Naive thymus-derived CD4-positive, alpha-beta T cell (primary cell): ENCODE measurements at regions not wholly inside any gene's neighbourhood (a gene's known extent, or its start where the extent isn't known, plus 50 kb on each side); places are given as distances from the start of the nearest gene placed in this dataset.

Experiments
- ATAC-seq: fragments of 150-1000 bp; cut with Tn5 transposase; 2 replicates; pipeline ENCODE4 v1.10.0; 2021; ENCODE audit warnings: mild to moderate bottlenecking, moderate library complexity
- CTCF ChIA-PET: fragments of 350-600 bp; sonication (Branson Sonifier 250); formaldehyde crosslinking; loops from one replicate; lab custom pipeline; 2021; ENCODE audit warnings: antibody characterized with exemption; lab: Charles Lee
- POLR2A ChIA-PET: fragments of 350-600 bp; sonication (Branson Sonifier 250); formaldehyde crosslinking; loops from one replicate; lab custom pipeline; 2021; ENCODE audit warnings: antibody characterized with exemption, inconsistent platforms; lab: Charles Lee
- DNase-seq, 9 donors: peaks; one replicate each; pipeline versions ENCODE4 v3.0.0 to v3.0.0-alpha.2; 2020 to 2022; ENCODE audit warnings: mixed read lengths in 1 of 9
- H3K27ac ChIP-seq: one replicate; pipeline ENCODE4 v1.7.0; 2013; ENCODE audit warnings: mild to moderate bottlenecking, low read depth, low read length, moderate library complexity
- H3K27me3 ChIP-seq, 2 donors: one replicate each; pipeline ENCODE4 v1.7.0; 2013; ENCODE audit warnings: low read length in 2 of 2, mild to moderate bottlenecking in 2 of 2, moderate library complexity in 2 of 2; ENCODE audit not compliant: control insufficient read depth in 2 of 2, insufficient read depth in 2 of 2
- H3K36me3 ChIP-seq, 3 experiments: 1 replicate in 2 of 3; 2 replicates in 1 of 3; pipeline ENCODE4 v1.7.0; 2013; ENCODE audit warnings: low read length in 3 of 3, mild to moderate bottlenecking in 3 of 3, moderate library complexity in 1 of 3; ENCODE audit not compliant: insufficient read depth in 3 of 3, control insufficient read depth in 2 of 3
- H3K4me1 ChIP-seq, 2 donors: one replicate each; pipeline ENCODE4 v1.7.0; 2013; ENCODE audit warnings: low read length in 2 of 2, mild to moderate bottlenecking in 2 of 2, moderate library complexity in 1 of 2; ENCODE audit not compliant: control insufficient read depth in 2 of 2, insufficient read depth in 2 of 2
- H3K4me3 ChIP-seq: 2 replicates; pipeline ENCODE4 v1.7.0; 2013; ENCODE audit warnings: mild to moderate bottlenecking, low read length
- H3K9me3 ChIP-seq, 3 experiments: 1 replicate in 2 of 3; 2 replicates in 1 of 3; pipeline ENCODE4 v1.7.0; 2013; ENCODE audit warnings: low read length in 3 of 3; ENCODE audit not compliant: control insufficient read depth in 2 of 3
- H3K27ac Mint-ChIP-seq, 9 donors: one replicate each; pipeline ENCODE4 v1.8.0; 2020 to 2022; ENCODE audit warnings: mixed read lengths in 9 of 9, mild to moderate bottlenecking in 8 of 9, moderate library complexity in 5 of 9, inconsistent platforms in 2 of 9
- H3K27me3 Mint-ChIP-seq, 5 donors: one replicate each; pipeline ENCODE4 v1.8.0; 2021 to 2022; ENCODE audit warnings: mixed read lengths in 5 of 5, mild to moderate bottlenecking in 1 of 5
- H3K36me3 Mint-ChIP-seq, 5 donors: one replicate each; pipeline ENCODE4 v1.8.0; 2020 to 2022; ENCODE audit warnings: mixed read lengths in 5 of 5, mild to moderate bottlenecking in 3 of 5, inconsistent platforms in 1 of 5
- H3K4me1 Mint-ChIP-seq, 7 donors: one replicate each; pipeline ENCODE4 v1.8.0; 2020 to 2022; ENCODE audit warnings: mixed read lengths in 7 of 7, mild to moderate bottlenecking in 3 of 7, inconsistent platforms in 1 of 7
- H3K4me3 Mint-ChIP-seq, 10 donors: one replicate each; pipeline ENCODE4 v1.8.0; 2020 to 2022; ENCODE audit warnings: mild to moderate bottlenecking in 10 of 10, mixed read lengths in 10 of 10, moderate library complexity in 6 of 10, inconsistent platforms in 2 of 10
- H3K9me3 Mint-ChIP-seq, 11 donors: one replicate each; pipeline ENCODE4 v1.8.0; 2020 to 2022; ENCODE audit warnings: mixed read lengths in 11 of 11, mild to moderate bottlenecking in 4 of 11, inconsistent platforms in 1 of 11, moderate library complexity in 1 of 11
- intact Hi-C, 2 donors: fragments of 100-400 bp; cut with micrococcal nuclease; formaldehyde crosslinking; loops; one replicate each; pipeline ENCODE4 v1.15.1; 2023

- ATAC-seq (no peak), DNase-seq (no peak)
- CTCF ChIA-PET, result no interaction called here
- no peak overlapping the region for H3K4me3 Mint-ChIP-seq
- Histone ChIP-seq H3K9me3 (no peaks in the 10 kb centered on the region), H3K27ac (no peak overlapping the region), H3K36me3 (no peaks in the 10 kb centered on the region), H3K4me3 (no peak overlapping the region), H3K27me3 (no peaks in the 10 kb centered on the region), H3K4me1 (no peaks in the 10 kb centered on the region)
- peaks cover 0 to 5% (median 0%) of the 10 kb centered on the region in 11 donors for H3K9me3 Mint-ChIP-seq
- no peaks in the 10 kb centered on the region for H3K36me3 Mint-ChIP-seq
- peaks cover 13 to 23% (median 15%) of the 10 kb centered on the region in 5 donors for H3K27me3 Mint-ChIP-seq
- H3K4me1 Mint-ChIP-seq, result peaks cover 0 to 2% (median 0%) of the 10 kb centered on the region in 7 donors
- H3K27ac Mint-ChIP-seq, result no peak overlapping the region
- intact Hi-C loops, result no loop called here
- POLR2A ChIA-PET, result no interaction called here
Measured at GRCh38 chr15:61685534-61685933, 374.7 kb downstream of the VPS13C start.

GRCh38 chr15:61684749-61685467 is 375.3 kb downstream of the VPS13C start:
- POLR2A ChIA-PET, result no interaction called here
- H3K9me3 Mint-ChIP-seq, result peaks cover 0 to 5% (median 0%) of the 10 kb centered on the region in 11 donors
- ATAC-seq (no peak), DNase-seq (no peak)
- Histone ChIP-seq H3K9me3 (no peaks in the 10 kb centered on the region), H3K27me3 (no peaks in the 10 kb centered on the region), H3K36me3 (no peaks in the 10 kb centered on the region), H3K4me3 (no peak overlapping the region), H3K4me1 (no peaks in the 10 kb centered on the region), H3K27ac (no peak overlapping the region)
- CTCF ChIA-PET, result no interaction called here
- peaks cover 9 to 23% (median 14%) of the 10 kb centered on the region in 5 donors for H3K27me3 Mint-ChIP-seq
- no peaks in the 10 kb centered on the region for H3K36me3 Mint-ChIP-seq
- intact Hi-C loops, result no loop called here
- H3K4me1 Mint-ChIP-seq, result peaks cover 0 to 2% (median 0%) of the 10 kb centered on the region in 7 donors
- no peak overlapping the region for H3K4me3 Mint-ChIP-seq
- no peak overlapping the region for H3K27ac Mint-ChIP-seq

GRCh38 chr15:61682891-61683735 is 377.1 kb downstream of the VPS13C start:
- no peak for DNase-seq
- no peak for ATAC-seq
- Histone ChIP-seq H3K4me1 (no peaks in the 10 kb centered on the region), H3K4me3 (no peak overlapping the region), H3K27ac (no peak overlapping the region), H3K27me3 (no peaks in the 10 kb centered on the region), H3K36me3 (no peaks in the 10 kb centered on the region), H3K9me3 (no peaks in the 10 kb centered on the region)
- Mint-ChIP-seq H3K27me3 (peaks cover 9 to 37% (median 25%) of the 10 kb centered on the region in 5 donors), H3K27ac (no peak overlapping the region), H3K36me3 (peaks cover 0 to 6% (median 0%) of the 10 kb centered on the region in 5 donors), H3K4me3 (no peak overlapping the region), H3K9me3 (peaks cover 0 to 12% (median 1%) of the 10 kb centered on the region in 11 donors), H3K4me1 (peaks cover 0 to 2% (median 0%) of the 10 kb centered on the region in 7 donors)
- ChIA-PET CTCF (no interaction called here), POLR2A (no interaction called here)
- intact Hi-C loops, result no loop called here

GRCh38 chr15:61681676-61682075 is 378.6 kb downstream of the VPS13C start:
- H3K4me3 ChIP-seq, result no peak overlapping the region
- peaks cover 0 to 7% (median 0%) of the 10 kb centered on the region in 5 donors for H3K36me3 Mint-ChIP-seq
- ChIA-PET CTCF (no interaction called here), POLR2A (no interaction called here)
- peaks cover 0 to 2% (median 0%) of the 10 kb centered on the region in 7 donors for H3K4me1 Mint-ChIP-seq
- no peaks in the 10 kb centered on the region for H3K4me1 ChIP-seq
- no peaks in the 10 kb centered on the region for H3K36me3 ChIP-seq
- DNase-seq, result no peak
- no peak for ATAC-seq
- peaks cover 0 to 20% (median 6%) of the 10 kb centered on the region in 11 donors for H3K9me3 Mint-ChIP-seq
- H3K9me3 ChIP-seq, result no peaks in the 10 kb centered on the region
- H3K27ac Mint-ChIP-seq, result no peak overlapping the region
- intact Hi-C loops, result no loop called here
- peaks cover 15 to 46% (median 27%) of the 10 kb centered on the region in 5 donors for H3K27me3 Mint-ChIP-seq
- H3K27ac ChIP-seq, result no peak overlapping the region
- no peaks in the 10 kb centered on the region for H3K27me3 ChIP-seq
- no peak overlapping the region for H3K4me3 Mint-ChIP-seq

- H3K4me1 Mint-ChIP-seq, result peaks cover 0 to 2% (median 0%) of the 10 kb centered on the region in 7 donors
- peaks cover 0 to 7% (median 0%) of the 10 kb centered on the region in 5 donors for H3K36me3 Mint-ChIP-seq
- H3K27me3 Mint-ChIP-seq, result peaks cover 15 to 46% (median 27%) of the 10 kb centered on the region in 5 donors
- no peaks in the 10 kb centered on the region for H3K4me1 ChIP-seq
- DNase-seq, result no peak
- H3K4me3 Mint-ChIP-seq, result no peak overlapping the region
- no peaks in the 10 kb centered on the region for H3K9me3 ChIP-seq
- intact Hi-C loops, result no loop called here
- POLR2A ChIA-PET, result no interaction called here
- H3K27ac Mint-ChIP-seq, result no peak overlapping the region
- H3K36me3 ChIP-seq, result no peaks in the 10 kb centered on the region
- no peaks in the 10 kb centered on the region for H3K27me3 ChIP-seq
- H3K27ac ChIP-seq, result no peak overlapping the region
- H3K4me3 ChIP-seq, result no peak overlapping the region
- H3K9me3 Mint-ChIP-seq, result peaks cover 0 to 21% (median 6%) of the 10 kb centered on the region in 11 donors
- CTCF ChIA-PET, result no interaction called here
- no peak for ATAC-seq
Measured at GRCh38 chr15:61681038-61681418, 379.2 kb downstream of the VPS13C start.

GRCh38 chr15:61680260-61681037 is 379.8 kb downstream of the VPS13C start:
- DNase-seq (no peak), ATAC-seq (no peak)
- Histone ChIP-seq H3K27ac (no peak overlapping the region), H3K4me1 (no peaks in the 10 kb centered on the region), H3K36me3 (no peaks in the 10 kb centered on the region), H3K9me3 (no peaks in the 10 kb centered on the region), H3K27me3 (no peaks in the 10 kb centered on the region), H3K4me3 (no peak overlapping the region)
- Mint-ChIP-seq H3K4me1 (peaks cover 0 to 2% (median 0%) of the 10 kb centered on the region in 7 donors), H3K27ac (no peak overlapping the region), H3K9me3 (peaks cover 0 to 21% (median 6%) of the 10 kb centered on the region in 11 donors), H3K27me3 (peaks cover 15 to 46% (median 27%) of the 10 kb centered on the region in 5 donors), H3K36me3 (peaks cover 0 to 7% (median 0%) of the 10 kb centered on the region in 5 donors), H3K4me3 (no peak overlapping the region)
- intact Hi-C loops, result no loop called here
- CTCF ChIA-PET, result no interaction called here
- POLR2A ChIA-PET, result no interaction called here
